Activated T-cell treated with anti-CD3 and anti-CD28 coated beads for 48 hours (primary cell): ENCODE measurements at regions not wholly inside any gene's neighbourhood (a gene's known extent, or its start where the extent isn't known, plus 50 kb on each side); places are given as distances from the start of the nearest gene placed in this dataset.
"Not testable (repeated sequence)": the region's sequence is repeated elsewhere in the genome, so short reads cannot be mapped to it uniquely, and the experiment has no call there.

Source experiments
- DNase-seq: peaks from one replicate; pipeline ENCODE4 v3.0.0-alpha.2; 2020; ENCODE audit warnings: low read depth

DNA sequence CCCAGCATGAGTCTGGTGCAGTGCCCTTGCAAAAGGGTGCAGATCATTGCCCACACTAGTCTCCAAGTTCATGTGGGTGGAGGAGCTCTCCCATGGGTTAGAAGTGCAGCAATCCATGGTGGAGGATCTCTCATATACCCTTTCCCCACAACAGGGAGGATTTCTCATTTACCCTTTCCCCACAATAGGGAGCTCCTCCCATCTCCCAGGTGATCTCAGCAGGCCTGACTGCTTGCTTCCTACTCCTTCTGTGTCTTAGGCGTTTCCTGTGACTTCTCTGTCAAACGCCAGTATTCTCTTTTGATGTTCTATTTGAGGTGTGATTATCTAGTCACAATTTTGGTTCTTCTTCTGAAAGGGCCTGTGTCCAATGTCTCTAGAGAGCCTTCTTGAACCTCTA is 133.8 kb upstream of the RFX3 start:
- no peak for DNase-seq

DNA sequence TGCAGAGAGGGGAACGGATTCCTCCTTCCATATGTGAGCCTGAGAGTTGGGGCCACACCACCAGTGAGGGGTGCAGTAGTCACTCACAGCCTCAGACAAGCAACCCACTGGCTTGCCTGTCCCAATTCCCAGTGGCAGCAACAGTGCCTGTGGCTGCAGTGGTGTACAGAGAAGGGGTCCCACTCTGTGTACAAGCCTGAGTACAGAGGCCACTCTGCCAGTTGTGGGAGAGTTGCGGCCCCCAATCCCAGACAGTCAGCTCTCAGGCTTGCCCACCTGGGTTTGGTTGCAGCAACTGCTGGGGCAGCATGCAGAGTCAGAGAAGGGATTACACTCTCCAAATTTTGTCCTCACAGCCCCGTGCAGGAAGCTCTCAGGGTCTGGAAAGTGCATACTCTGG is 133.2 kb upstream of the RFX3 start:
- no peak for DNase-seq

DNA sequence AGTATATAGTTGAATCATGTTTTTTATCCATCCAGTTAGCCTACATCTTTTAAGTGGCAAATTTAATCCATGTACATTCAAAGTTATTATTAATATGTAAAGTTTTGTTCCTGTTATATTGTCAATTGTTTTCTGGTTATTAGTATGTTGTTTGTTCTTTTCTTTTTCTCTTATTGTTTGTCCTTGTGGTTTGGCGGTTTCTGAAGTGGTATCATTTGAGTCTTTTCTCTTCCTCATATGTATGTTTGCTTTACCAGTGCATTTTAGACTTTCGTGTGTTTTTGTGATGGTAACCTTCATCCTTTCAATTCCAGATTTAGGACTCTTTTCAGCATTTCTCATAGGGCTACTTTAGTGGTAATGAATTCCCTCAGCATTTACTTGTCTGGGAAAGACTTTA is 130.4 kb upstream of the RFX3 start:
- no peak for DNase-seq

DNA sequence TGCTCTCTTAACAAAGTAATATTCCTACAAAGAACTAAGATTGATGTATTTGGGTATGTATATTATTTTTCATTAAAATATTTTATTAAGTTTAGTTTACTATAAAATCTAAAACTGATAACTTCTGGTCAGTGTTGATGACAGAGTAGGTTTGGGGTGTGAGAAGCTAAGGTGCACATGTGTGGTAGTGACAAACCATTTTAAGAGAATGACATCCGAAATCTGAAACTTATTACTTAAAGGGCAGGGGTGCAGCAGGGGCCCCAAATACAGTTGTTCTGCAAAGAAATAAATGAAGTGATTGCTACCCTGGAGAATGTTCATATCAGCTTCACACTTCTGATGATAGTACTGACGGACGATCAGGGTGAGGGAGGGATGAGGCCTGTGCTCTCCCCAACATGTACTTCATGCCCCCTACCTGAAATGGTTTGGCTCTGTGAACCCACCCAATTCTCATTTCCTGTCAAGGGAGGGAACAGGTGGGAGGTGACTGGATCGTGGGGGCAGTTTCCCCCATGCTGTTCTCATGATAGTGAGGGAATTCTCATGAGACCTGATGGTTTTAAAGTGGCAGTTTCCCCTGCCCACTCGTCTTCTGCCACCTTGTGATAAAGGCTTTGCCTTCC is 125.3 kb upstream of the RFX3 start:
- no peak for DNase-seq

DNA sequence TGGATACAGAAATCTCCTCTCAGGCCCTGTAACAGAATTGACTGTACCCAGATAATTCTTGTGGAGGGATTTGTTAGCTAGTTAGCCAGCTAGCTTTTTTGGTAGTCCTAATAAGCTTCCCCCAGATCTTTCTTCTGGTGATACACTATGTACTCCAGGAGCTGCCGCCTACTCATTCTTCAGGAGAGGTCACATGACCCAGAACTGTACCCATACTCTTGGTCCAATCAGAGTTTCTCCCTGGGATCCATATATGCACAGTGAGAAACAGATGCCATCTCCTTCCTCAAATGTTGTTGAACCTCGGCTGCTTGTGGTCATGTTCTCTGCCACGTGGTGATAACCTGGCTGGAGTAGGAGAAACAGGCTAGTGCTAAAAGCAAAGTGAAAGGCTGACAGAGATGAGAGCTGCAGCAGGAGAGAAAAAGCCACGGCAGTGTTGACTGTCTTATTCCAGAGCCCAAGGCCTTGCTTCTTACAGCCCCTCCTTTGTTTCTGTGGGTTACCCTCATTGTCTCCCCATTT is 123.0 kb upstream of the RFX3 start:
- DNase-seq = no peak

DNA sequence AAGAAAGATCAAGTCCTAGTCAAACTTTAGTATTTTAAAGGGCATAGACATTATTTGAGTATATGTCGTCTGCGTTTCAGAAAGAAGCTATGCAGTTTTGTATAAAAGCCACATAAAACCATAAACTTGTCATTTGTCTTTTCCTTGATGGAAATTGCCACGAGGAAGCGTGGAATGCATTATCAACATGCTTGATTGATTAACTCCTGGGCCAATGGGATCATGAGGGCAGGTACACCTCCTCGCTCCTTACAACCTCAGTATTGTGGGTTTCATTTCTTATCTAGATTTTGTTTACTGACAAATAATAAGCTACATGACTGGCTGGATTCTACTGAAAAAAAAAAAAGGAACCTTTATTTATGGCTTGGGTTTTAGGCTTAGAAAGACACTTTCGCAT is 122.5 kb upstream of the RFX3 start:
- no peak for DNase-seq

DNA sequence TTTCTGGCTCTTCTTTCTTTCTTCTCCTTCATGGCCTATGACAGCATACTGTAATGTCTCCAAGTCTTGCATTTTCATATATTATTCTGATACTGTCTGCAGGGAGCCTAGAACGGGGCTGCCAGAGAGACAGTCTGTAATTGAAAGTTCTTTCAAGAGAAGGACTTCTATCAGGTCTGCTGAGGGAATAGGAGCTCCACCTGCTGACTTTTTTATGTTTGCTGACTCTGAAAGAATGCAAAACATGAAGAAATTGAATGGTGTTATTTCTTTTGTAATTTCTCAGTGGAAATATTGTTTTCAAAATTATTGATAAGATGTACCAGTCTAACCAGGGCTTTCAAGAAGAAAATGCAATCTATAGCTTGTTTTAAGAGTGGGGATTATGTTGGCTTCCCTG is 121.9 kb upstream of the RFX3 start:
- DNase-seq = no peak

DNA sequence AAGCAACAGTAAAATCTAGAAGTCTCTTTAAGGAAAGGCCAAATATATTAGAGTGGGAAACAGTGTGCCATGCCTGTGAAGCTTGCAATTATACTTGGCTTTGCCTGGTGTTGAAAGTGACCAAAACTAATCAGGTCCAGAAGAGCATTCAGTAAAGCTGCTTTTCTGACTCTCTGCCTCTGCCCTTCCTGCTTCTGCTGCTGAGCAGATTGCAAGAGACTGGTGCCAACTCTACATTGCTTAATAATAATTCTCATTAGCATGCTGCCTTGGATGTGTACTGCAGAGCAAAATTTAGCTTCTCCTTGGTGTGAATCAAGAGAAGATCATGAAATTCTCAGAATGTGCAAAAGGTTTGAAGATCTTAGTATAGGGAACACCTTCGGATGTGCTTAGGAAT is 120.4 kb upstream of the RFX3 start:
- no peak for DNase-seq

DNA sequence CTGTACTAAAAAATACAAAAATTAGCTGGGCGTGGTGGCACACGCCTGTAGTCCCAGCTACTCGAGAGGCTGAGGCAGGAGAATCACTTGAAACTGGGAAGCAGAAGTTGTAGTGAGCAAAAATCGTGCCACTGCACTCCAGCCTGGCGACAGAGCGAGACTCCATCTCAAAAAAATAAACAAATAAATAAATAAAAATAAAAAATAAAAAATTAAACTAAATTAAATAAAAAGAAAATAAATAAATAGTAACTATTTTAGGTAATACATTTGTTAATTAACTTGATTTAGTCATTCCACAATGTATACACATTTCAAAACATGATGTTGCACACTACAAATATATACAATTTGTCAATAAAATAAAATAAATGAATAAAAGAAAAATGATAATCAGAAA is 116.3 kb upstream of the RFX3 start:
- DNase-seq = not testable (repeated sequence)

DNA sequence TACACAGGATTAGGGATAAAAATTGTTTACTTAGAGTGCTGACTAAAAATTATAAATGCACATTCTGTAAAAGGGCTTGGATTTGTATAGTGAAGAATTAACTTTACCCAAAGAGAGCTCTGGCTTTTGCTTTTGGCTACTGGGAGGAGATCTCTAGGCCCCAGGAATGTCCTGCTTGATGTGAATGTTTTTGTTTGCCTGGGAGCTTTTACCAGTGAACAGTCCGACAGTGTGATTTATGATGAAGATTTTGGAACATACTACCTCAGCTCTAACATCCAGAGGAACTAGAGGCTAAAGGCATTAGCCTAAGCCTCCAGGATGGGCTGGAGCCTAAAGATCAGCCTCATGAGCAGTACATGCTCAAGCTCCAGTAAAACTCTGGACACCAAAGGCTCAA is 103.7 kb upstream of the RFX3 start:
- no peak for DNase-seq

DNA sequence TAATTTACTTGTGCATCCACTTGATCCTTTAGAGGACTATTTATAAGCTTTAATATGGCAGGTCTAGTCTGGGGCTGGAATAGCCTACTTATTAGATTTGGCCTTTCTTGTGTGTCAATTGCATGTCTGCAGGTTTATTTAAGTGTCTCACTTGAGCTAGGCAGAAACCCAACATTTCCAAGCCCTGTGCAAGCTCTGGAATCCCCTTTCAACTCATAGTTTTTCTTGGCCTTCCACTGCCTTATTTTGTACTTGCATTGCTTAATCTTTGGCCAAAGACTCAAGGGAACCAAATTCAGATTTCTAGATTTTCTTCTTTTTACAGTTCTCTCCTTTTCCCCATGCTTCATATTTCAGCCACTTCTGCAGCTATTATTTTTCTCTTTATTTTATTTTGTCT is 102.4 kb upstream of the RFX3 start:
- DNase-seq = no peak

DNA sequence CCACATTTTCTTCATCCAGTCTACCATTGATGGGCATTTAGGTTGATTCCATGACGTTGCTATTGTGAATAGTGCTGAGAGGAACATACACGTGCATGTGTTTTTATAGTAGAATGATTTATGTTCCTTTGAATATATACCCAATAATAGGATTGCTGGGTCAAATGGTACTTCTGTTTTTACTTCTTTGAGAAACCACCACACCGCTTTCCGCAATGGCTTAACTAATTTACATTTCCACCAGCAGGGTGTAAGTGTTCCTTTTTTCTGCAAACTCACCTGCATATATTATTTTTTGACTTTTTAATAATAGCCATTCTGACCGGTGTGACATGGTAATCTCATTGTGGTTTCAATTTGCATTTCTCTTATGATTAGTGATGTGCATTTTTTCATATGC is 82.2 kb upstream of the RFX3 start:
- no peak for DNase-seq

DNA sequence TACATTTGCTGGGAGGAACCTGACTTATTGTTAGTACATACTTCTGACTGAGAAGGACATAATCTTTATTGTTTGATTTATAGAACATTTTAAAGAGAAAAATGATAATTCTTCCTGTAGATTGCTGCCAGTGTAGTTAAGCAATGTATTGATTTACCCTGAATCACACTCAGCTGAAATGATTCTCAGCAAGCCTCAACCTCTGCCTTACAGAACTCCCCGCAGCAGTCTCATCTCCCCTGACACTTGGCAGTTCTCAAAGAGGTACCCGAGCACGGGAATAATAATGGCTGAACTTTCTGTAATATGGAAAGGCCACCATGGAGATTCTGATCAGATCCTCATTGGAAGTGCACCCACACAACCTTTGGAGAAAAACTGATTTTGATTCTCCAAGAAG is 74.9 kb upstream of the RFX3 start:
- DNase-seq = no peak

DNA sequence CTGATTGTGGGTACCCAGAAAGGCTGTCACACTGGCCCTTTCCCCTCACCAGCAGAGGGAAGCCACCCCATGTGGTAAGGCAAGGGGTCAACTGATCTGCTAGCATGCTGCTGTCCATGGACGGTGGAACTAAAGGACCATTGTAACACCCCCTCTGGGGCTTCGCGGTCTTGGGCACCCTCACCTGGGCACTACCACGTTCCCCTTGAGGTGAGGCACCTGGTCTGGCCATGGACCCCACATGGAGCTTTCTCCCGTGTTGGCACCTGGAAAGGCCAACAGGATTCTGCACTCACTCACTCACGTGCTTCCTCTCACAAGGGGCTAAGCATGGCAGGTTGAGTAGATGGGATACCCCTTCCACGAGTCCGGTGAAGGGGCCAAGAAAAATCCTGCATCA is 72.0 kb upstream of the RFX3 start:
- DNase-seq = no peak

DNA sequence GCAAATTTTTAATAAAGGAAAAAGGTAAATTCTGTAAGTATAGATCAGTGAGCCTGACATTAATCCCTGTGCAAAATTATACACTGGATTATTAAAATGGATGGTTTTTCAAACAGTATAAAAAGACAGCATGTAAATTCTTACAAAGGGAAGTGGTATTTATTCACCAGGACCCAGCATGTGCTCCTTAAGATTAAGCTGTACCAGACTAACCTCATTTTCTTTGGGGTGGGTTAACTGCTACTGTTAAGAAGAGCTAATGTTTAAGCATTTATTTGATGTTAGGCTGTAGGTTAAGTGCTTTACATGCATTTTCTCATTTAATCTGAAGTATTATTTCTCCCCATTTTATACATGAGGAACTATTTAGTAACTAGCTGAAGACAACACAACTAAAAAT is 60.3 kb upstream of the RFX3 start:
- no peak for DNase-seq

DNA sequence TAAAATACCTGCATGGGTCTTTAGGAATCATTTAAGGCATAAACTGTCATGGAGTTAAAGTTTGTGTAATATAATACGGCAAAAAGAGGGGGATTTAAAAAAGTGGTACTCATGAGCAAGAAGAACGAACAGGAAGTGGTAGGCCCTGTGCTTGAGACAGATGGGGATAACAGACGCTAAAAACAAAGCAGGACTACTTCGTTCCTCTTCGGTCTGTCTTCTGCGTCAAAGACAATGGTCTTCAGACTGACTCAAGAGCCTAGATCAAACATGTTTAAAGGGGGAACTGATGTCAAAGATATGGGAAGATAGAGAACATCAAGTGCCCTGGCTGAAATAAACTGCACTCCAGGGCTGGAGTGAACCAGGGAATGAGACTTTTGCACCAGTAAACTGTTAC is 59.8 kb upstream of the RFX3 start:
- no peak for DNase-seq

DNA sequence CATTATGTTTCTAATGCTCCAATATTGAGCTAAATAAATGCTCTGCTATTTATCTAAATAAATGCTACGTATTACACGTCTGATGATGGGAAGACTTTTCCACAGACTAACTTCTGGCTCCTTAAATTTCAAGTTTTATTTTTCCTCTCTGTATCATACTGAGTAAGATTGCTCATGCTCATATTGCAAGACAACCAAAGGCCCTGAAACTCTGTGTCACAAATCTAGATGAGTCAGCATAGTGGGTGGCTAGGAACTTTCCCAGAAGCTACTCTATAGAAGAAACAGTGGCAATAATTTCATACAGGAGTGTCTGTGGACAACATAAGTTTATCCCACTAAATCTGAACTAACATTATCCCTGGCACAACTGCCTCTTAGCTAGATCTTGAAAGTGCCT is 53.0 kb upstream of the RFX3 start:
- no peak for DNase-seq

DNA sequence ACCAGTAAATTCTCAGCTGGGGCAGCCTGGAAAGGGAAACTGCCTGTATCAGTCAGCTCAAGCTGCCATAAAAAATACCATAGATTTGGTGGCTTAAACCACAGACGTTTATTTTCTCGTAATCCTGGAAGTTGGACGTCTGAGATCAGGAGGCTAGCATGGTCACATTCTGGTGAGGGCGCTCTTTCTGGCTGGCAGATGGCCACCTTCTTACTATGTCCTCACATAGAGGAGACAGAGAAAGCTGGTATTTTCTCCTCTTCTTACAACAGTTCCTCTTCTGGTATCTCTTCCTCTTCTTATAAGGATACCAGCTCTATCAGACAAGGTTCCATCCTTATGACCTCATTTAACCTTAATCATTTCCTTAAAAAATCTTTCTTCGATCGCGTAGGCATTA is 50.5 kb upstream of the RFX3 start:
- DNase-seq = no peak

DNA sequence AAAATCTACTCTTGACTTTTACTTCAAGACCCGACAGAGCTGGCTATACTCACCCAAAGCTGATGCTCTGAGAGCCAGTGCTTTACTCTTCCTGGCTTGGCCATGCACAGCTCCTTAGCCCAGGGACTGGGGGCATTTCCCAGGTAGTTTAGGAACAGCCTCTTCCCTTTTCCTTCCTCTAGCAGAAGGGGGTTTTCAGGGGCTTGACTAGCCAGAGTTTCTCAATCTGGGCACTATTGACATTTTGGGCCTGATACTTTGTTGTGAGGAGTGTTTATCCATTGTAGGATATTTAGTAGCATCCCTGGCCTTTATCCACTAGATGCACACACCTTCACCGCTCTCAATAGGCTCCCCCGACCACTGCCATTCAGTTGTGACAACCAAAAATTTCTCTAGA is 50.0 kb upstream of the RFX3 start:
- no peak for DNase-seq
